ENCODE measurements at regions not wholly inside any gene's neighbourhood (a gene's known extent, or its start where the extent isn't known, plus 50 kb on each side); places are given as distances from the start of the nearest gene placed in this dataset.
"Not testable (repeated sequence)": the region's sequence is repeated elsewhere in the genome, so short reads cannot be mapped to it uniquely, and the experiment has no call there.

DNA sequence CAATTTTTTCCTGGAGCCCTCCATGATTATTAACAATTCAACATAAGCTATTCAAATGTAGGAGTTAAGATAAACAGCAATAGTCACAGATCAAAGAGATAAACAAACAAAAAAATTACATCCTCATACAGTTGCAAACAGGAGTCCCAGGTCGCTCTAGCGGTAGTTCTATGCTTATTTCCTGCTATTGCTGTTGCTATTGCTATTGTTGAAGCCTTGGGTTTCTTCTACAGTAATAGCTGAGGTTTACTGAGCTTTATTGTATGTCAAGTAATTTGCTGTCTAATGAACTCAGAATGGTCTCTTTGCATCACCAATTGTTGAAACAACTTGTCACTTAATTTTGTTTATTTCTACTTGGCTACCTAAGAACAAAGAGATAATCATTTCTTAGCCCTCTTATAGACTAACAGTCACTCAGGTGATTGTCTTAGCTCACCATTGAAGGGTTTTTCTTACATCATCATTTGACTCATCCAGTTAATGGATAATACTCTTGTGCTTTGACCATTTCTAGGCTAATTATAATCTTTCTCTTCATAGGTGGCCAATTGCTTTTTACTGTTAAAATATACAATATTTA lies 654.6 kb downstream of the MECOM start:
- no peaks in the 10 kb centered on the region for H3K9me3 ChIP-seq (ENCODE audit: insufficient read depth, low read depth, low read length)
- Mint-ChIP-seq H3K27me3 (ENCODE audit: low read depth, unreplicated experiment) (no peaks in the 10 kb centered on the region), H3K9me3 (ENCODE audit: unreplicated experiment) (no peaks in the 10 kb centered on the region), H3K4me3 (ENCODE audit: unreplicated experiment) (no peak overlapping the region), H3K4me1 (ENCODE audit: low read depth, unreplicated experiment) (peaks cover 4% of the 10 kb centered on the region), H3K36me3 (ENCODE audit: low read depth, unreplicated experiment) (no peaks in the 10 kb centered on the region), H3K27ac (ENCODE audit: unreplicated experiment) (no peak overlapping the region)
- no peaks in the 10 kb centered on the region for H3K36me3 ChIP-seq (ENCODE audit: insufficient read depth, low read length)
- no peak overlapping the region for H3K4me3 ChIP-seq (ENCODE audit: insufficient read depth, low read depth, low read length)
- H4K20me1 ChIP-seq (ENCODE audit: insufficient read depth, low read length) = no peaks in the 10 kb centered on the region
- no peak for DNase-seq (ENCODE audit: low read depth)
- H3K4me1 ChIP-seq (ENCODE audit: insufficient read depth, low read length) = no peaks in the 10 kb centered on the region
- H3K27me3 ChIP-seq (ENCODE audit: insufficient read depth, low read length) = no peaks in the 10 kb centered on the region
- no peak overlapping the region for H2AFZ ChIP-seq (ENCODE audit: low read depth, low read length)
- H3K27ac ChIP-seq (ENCODE audit: low read depth, low read length) = no peak overlapping the region
- H3K4me2 ChIP-seq (ENCODE audit: low read length) = no peak overlapping the region
- no peaks in the 10 kb centered on the region for H3K79me2 ChIP-seq (ENCODE audit: insufficient read depth, low read length)
- no peak for FAIRE-seq
- TF ChIP-seq, protein P1, sequence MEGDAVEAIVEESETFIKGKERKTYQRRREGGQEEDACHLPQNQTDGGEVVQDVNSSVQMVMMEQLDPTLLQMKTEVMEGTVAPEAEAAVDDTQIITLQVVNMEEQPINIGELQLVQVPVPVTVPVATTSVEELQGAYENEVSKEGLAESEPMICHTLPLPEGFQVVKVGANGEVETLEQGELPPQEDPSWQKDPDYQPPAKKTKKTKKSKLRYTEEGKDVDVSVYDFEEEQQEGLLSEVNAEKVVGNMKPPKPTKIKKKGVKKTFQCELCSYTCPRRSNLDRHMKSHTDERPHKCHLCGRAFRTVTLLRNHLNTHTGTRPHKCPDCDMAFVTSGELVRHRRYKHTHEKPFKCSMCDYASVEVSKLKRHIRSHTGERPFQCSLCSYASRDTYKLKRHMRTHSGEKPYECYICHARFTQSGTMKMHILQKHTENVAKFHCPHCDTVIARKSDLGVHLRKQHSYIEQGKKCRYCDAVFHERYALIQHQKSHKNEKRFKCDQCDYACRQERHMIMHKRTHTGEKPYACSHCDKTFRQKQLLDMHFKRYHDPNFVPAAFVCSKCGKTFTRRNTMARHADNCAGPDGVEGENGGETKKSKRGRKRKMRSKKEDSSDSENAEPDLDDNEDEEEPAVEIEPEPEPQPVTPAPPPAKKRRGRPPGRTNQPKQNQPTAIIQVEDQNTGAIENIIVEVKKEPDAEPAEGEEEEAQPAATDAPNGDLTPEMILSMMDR (IDR thresholded peaks at IDR 0.05; ENCODE audit: insufficient read depth, low read depth, low read length) = no peak
- no peak for TF ChIP-seq EZH2 (IDR thresholded peaks at IDR 0.05; ENCODE audit: insufficient read depth, low read length)
- H3K9ac ChIP-seq (ENCODE audit: low read length) = no peak overlapping the region

DNA sequence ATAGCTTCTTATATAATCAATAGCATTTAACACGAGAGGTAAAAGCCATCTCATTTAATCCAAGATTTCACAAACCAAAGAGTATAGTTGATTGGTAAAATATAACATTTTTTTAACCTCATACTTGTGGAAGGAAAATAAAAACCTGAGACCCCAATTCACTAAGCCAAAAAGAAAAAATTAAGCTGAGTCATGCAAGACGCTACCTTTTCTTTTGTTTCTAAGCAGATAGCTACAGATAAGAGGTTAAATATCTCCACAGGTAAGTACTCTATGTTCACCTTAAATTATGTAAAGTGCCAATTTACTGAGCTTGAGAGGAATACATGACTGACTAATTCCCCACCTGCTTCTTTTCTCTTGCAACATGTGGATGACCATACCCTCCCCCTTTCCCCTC lies 656.4 kb downstream of the MECOM start:
- Histone ChIP-seq H3K27ac (ENCODE audit: low read depth, low read length) (no peak overlapping the region), H2AFZ (ENCODE audit: low read depth, low read length) (no peak overlapping the region), H3K4me1 (ENCODE audit: insufficient read depth, low read length) (no peaks in the 10 kb centered on the region), H3K79me2 (ENCODE audit: insufficient read depth, low read length) (no peaks in the 10 kb centered on the region), H3K4me3 (ENCODE audit: insufficient read depth, low read depth, low read length) (no peak overlapping the region), H3K9me3 (ENCODE audit: insufficient read depth, low read depth, low read length) (no peaks in the 10 kb centered on the region), H4K20me1 (ENCODE audit: insufficient read depth, low read length) (no peaks in the 10 kb centered on the region), H3K27me3 (ENCODE audit: insufficient read depth, low read length) (no peaks in the 10 kb centered on the region), H3K36me3 (ENCODE audit: insufficient read depth, low read length) (no peaks in the 10 kb centered on the region), H3K4me2 (ENCODE audit: low read length) (no peak overlapping the region), H3K9ac (ENCODE audit: low read length) (no peak overlapping the region)
- H3K27me3 Mint-ChIP-seq (ENCODE audit: low read depth, unreplicated experiment) = no peaks in the 10 kb centered on the region
- no peak overlapping the region for H3K4me3 Mint-ChIP-seq (ENCODE audit: unreplicated experiment)
- DNase-seq (ENCODE audit: low read depth) (no peak), FAIRE-seq (no peak)
- no peak overlapping the region for H3K27ac Mint-ChIP-seq (ENCODE audit: unreplicated experiment)
- peaks cover 4% of the 10 kb centered on the region for H3K4me1 Mint-ChIP-seq (ENCODE audit: low read depth, unreplicated experiment)
- H3K9me3 Mint-ChIP-seq (ENCODE audit: unreplicated experiment) = no peaks in the 10 kb centered on the region
- H3K36me3 Mint-ChIP-seq (ENCODE audit: low read depth, unreplicated experiment) = no peaks in the 10 kb centered on the region
- TF ChIP-seq, protein P1 (IDR thresholded peaks at IDR 0.05; ENCODE audit: insufficient read depth, low read depth, low read length) = no peak
- no peak for TF ChIP-seq EZH2 (IDR thresholded peaks at IDR 0.05; ENCODE audit: insufficient read depth, low read length)

DNA sequence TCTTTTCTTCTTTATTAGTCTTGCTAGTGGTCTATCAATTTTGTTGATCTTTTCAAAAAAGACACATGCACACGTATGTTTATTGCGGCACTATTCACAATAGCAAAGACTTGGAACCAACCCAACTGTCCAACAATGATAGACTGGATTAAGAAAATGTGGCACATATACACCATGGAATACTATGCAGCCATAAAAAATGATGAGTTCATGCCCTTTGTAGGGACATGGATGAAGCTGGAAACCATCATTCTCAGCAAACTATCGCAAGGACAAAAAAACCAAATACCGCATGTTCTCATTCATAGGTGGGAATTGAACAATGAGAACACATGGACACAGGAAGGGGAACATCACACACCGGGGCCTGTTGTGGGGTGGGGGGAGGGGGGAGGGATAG lies 657.1 kb downstream of the MECOM start:
- not testable (repeated sequence) for H3K4me3 Mint-ChIP-seq (ENCODE audit: unreplicated experiment); H3K27me3 Mint-ChIP-seq (ENCODE audit: low read depth, unreplicated experiment); DNase-seq (ENCODE audit: low read depth); H3K36me3 ChIP-seq (ENCODE audit: insufficient read depth, low read length); FAIRE-seq; H3K79me2 ChIP-seq (ENCODE audit: insufficient read depth, low read length); H2AFZ ChIP-seq (ENCODE audit: low read depth, low read length); H3K4me1 Mint-ChIP-seq (ENCODE audit: low read depth, unreplicated experiment); H3K9me3 Mint-ChIP-seq (ENCODE audit: unreplicated experiment); H4K20me1 ChIP-seq (ENCODE audit: insufficient read depth, low read length); H3K27me3 ChIP-seq (ENCODE audit: insufficient read depth, low read length); H3K27ac Mint-ChIP-seq (ENCODE audit: unreplicated experiment); H3K9ac ChIP-seq (ENCODE audit: low read length); H3K4me1 ChIP-seq (ENCODE audit: insufficient read depth, low read length); H3K4me3 ChIP-seq (ENCODE audit: insufficient read depth, low read depth, low read length); H3K9me3 ChIP-seq (ENCODE audit: insufficient read depth, low read depth, low read length); H3K4me2 ChIP-seq (ENCODE audit: low read length); H3K36me3 Mint-ChIP-seq (ENCODE audit: low read depth, unreplicated experiment); H3K27ac ChIP-seq (ENCODE audit: low read depth, low read length)
